ENCODE measurements at regions not wholly inside any gene's neighbourhood (a gene's known extent, or its start where the extent isn't known, plus 50 kb on each side); places are given as distances from the start of the nearest gene placed in this dataset.

DNA sequence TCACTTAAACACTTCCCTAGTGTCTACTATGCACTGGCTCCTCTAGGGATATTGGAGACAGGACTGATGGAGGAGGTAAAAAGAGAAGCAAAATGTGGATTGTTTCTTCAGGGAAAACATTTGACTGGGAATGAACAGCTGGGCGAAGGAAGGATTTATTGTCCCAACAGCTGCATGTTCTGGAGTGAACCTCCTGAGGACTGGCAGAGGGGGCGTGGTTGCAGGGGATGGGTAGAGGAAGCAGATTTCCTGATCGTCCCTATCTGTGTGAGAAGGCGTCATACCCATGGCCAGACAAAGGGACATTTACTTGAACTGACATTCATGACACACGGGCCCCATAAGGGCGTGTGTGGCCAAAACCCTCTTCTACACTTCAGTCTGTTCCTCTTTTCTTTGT lies 321.5 kb downstream of the MAP2K4 start:
- ChIA-PET CTCF (interaction anchor here (0.6 to 1.7 kb wide), 4 partner anchors 15 to 325 kb away, joined by 3 to 5 read pairs (median 4); partner anchors contain the start of gene MYOCD), POLR2A (no interaction called here)
- DNase-seq (ENCODE audit: extremely low spot score): no peak
- TF ChIP-seq FOXA1 (IDR thresholded peaks at IDR 0.05) (no peak), BHLHE40 (IDR thresholded peaks at IDR 0.05; ENCODE audit: borderline replicate concordance) (no peak), ZNF384 (IDR thresholded peaks at IDR 0.05) (no peak), ARNT (IDR thresholded peaks at IDR 0.05) (no peak), CTBP1 (IDR thresholded peaks at IDR 0.05; ENCODE audit: borderline replicate concordance) (no peak), ELF4 (IDR thresholded peaks at IDR 0.05) (no peak), FOXK2 (IDR thresholded peaks at IDR 0.05) (no peak), SP1 (IDR thresholded peaks at IDR 0.05) (no peak), FOXM1 (IDR thresholded peaks at IDR 0.05; ENCODE audit: borderline replicate concordance) (no peak), L3MBTL2 (conservative IDR thresholded peaks at IDR 0.05) (no peak), NFRKB (IDR thresholded peaks at IDR 0.05) (no peak), LEF1 (IDR thresholded peaks at IDR 0.05; ENCODE audit: borderline replicate concordance) (no peak), TARDBP (IDR thresholded peaks at IDR 0.05) (no peak), HDGF (IDR thresholded peaks at IDR 0.05; ENCODE audit: borderline replicate concordance) (no peak), SUZ12 (IDR thresholded peaks at IDR 0.05) (no peak)
- TF ChIP-seq, protein P1, sequence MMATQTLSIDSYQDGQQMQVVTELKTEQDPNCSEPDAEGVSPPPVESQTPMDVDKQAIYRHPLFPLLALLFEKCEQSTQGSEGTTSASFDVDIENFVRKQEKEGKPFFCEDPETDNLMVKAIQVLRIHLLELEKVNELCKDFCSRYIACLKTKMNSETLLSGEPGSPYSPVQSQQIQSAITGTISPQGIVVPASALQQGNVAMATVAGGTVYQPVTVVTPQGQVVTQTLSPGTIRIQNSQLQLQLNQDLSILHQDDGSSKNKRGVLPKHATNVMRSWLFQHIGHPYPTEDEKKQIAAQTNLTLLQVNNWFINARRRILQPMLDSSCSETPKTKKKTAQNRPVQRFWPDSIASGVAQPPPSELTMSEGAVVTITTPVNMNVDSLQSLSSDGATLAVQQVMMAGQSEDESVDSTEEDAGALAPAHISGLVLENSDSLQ (IDR thresholded peaks at IDR 0.05): no peak

GRCh38 chr17:12342609-12343435 lies 322.1 kb downstream of the MAP2K4 start:
- CTCF ChIA-PET: interaction anchor here (0.6 to 1.7 kb wide), 5 partner anchors 8 to 324 kb away, joined by 3 to 5 read pairs (median 4); partner anchors contain the start of gene MYOCD
- TF ChIP-seq, protein P1 (IDR thresholded peaks at IDR 0.05): no peak
- TF ChIP-seq HDGF (IDR thresholded peaks at IDR 0.05; ENCODE audit: borderline replicate concordance) (no peak), FOXM1 (IDR thresholded peaks at IDR 0.05; ENCODE audit: borderline replicate concordance) (no peak), TARDBP (IDR thresholded peaks at IDR 0.05) (no peak), CTBP1 (IDR thresholded peaks at IDR 0.05; ENCODE audit: borderline replicate concordance) (no peak), SUZ12 (IDR thresholded peaks at IDR 0.05) (no peak), NFRKB (IDR thresholded peaks at IDR 0.05) (no peak), FOXA1 (IDR thresholded peaks at IDR 0.05) (no peak), FOXK2 (IDR thresholded peaks at IDR 0.05) (no peak), ARNT (IDR thresholded peaks at IDR 0.05) (no peak), BHLHE40 (IDR thresholded peaks at IDR 0.05; ENCODE audit: borderline replicate concordance) (no peak), L3MBTL2 (conservative IDR thresholded peaks at IDR 0.05) (no peak), SP1 (IDR thresholded peaks at IDR 0.05) (no peak), ZNF384 (IDR thresholded peaks at IDR 0.05) (no peak), LEF1 (IDR thresholded peaks at IDR 0.05; ENCODE audit: borderline replicate concordance) (no peak), ELF4 (IDR thresholded peaks at IDR 0.05) (no peak)
- POLR2A ChIA-PET: no interaction called here
- peak; percentile 39 for DNase-seq (ENCODE audit: extremely low spot score)

DNA sequence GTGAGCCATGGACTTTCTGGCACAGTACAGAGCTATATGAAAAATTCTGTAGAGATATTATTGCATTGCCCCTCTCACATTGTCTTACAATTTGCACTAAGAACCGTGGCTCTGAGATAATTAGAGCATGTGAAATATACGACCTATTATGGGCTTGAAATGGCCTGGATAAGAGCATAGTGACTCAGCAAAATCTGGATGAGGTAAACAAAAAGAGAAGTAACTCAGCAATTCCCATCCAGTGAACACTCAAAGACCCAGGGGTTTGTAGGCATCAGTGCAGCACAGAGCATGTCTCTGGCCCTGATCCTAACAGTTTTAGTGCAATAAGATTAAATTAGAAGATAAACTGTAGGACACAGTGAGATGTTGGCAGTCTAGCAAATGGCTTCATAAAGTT lies 317.2 kb upstream of the MYOCD start:
- CTCF ChIA-PET: no interaction called here
- POLR2A ChIA-PET: no interaction called here
- no peak for TF ChIP-seq ELF4 (IDR thresholded peaks at IDR 0.05)
- DNase-seq (ENCODE audit: extremely low spot score): no peak

DNA sequence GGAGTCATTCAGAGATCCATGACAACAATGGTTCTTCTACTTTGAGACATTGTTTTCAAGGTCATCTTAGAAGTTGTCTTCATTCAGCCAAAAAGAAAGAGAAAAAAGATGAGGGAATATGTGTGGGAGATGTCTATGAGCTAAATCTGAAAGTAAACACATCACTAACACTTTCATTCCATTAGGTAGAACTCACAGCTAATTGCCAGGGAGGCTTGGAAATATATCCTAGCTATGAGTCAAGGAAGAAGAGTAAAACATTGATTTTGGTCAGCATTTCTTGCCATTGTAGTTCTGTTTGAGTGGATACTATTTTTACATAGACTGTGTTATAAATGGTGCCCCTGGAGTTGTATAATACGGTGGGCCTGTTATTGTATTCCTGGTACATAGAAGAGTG lies 316.4 kb upstream of the MYOCD start:
- no peak for TF ChIP-seq ZNF384 (IDR thresholded peaks at IDR 0.05)
- TF ChIP-seq LEF1 (IDR thresholded peaks at IDR 0.05; ENCODE audit: borderline replicate concordance): no peak
- no peak for TF ChIP-seq BHLHE40 (IDR thresholded peaks at IDR 0.05; ENCODE audit: borderline replicate concordance)
- no peak for TF ChIP-seq FOXA1 (IDR thresholded peaks at IDR 0.05)
- no peak for TF ChIP-seq ELF4 (IDR thresholded peaks at IDR 0.05)
- no peak for TF ChIP-seq HDGF (IDR thresholded peaks at IDR 0.05; ENCODE audit: borderline replicate concordance)
- TF ChIP-seq L3MBTL2 (conservative IDR thresholded peaks at IDR 0.05): no peak
- no peak for TF ChIP-seq FOXK2 (IDR thresholded peaks at IDR 0.05)
- no peak for TF ChIP-seq ARNT (IDR thresholded peaks at IDR 0.05)
- no peak for TF ChIP-seq FOXM1 (IDR thresholded peaks at IDR 0.05; ENCODE audit: borderline replicate concordance)
- no peak for TF ChIP-seq NFRKB (IDR thresholded peaks at IDR 0.05)
- ChIA-PET POLR2A (no interaction called here), CTCF (no interaction called here)
- DNase-seq (ENCODE audit: extremely low spot score): no peak

DNA sequence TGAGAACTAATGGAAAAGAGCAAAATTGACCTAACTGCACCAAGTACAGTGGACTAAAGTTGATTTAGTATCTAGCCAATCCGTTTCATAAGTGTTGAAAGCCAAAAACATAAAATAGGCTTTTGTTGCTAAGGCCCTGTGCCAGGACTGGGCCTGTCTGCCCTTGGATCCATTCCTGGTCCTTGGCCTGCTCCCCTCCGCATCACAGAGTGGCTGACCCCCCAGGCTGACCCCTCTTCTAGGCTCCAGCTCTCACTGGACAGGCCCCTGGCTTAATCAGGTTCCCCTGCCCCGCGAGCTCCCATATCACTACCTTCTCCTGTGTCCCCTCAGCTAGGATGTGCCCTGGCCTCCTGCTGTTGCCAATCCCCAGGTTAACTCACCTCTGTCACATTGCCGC lies 313.6 kb upstream of the MYOCD start:
- CTCF ChIA-PET: no interaction called here
- TF ChIP-seq HDGF (IDR thresholded peaks at IDR 0.05; ENCODE audit: borderline replicate concordance) (no peak), CTBP1 (IDR thresholded peaks at IDR 0.05; ENCODE audit: borderline replicate concordance) (no peak), ZNF384 (IDR thresholded peaks at IDR 0.05) (no peak), FOXK2 (IDR thresholded peaks at IDR 0.05) (no peak), SUZ12 (IDR thresholded peaks at IDR 0.05) (no peak), BHLHE40 (IDR thresholded peaks at IDR 0.05; ENCODE audit: borderline replicate concordance) (no peak)
- TF ChIP-seq, protein P1 (IDR thresholded peaks at IDR 0.05): no peak
- DNase-seq (ENCODE audit: extremely low spot score): no peak
- POLR2A ChIA-PET: no interaction called here

DNA sequence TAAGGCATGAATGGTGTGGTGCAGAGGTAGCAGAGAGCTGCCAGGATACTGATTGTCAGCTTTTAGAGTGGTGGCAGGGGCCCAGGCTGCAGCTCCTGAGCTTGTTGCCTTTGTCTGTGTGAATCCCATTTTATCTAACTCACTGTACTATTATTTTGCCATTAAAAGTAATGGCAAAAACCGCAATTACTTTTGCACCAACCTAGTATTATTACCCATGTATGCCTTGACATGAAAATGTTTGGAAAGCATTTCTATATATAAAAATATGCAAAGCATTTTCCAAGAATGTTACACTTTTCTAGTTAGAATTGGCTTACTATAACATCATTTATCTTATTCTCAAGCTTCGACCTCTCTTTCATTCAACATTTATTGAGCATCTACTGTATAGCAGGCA lies 308.1 kb upstream of the MYOCD start:
- ChIA-PET CTCF (interaction anchor here (1.7 kb wide), 1 partner anchor 15 kb away, joined by 4 read pairs; no protein-coding TSS in a partner anchor), POLR2A (no interaction called here)
- no peak for DNase-seq (ENCODE audit: extremely low spot score)
- TF ChIP-seq ELF4 (IDR thresholded peaks at IDR 0.05) (peak; percentile 55; the same call in 1 of the 2 replicates), FOXK2 (IDR thresholded peaks at IDR 0.05) (no peak), TARDBP (IDR thresholded peaks at IDR 0.05) (no peak), L3MBTL2 (conservative IDR thresholded peaks at IDR 0.05) (no peak)
